OCI-M1 (cell line): ENCODE measurements at regions not wholly inside any gene's neighbourhood (a gene's known extent, or its start where the extent isn't known, plus 50 kb on each side); places are given as distances from the start of the nearest gene placed in this dataset.
"Not testable (repeated sequence)": the region's sequence is repeated elsewhere in the genome, so short reads cannot be mapped to it uniquely, and the experiment has no call there.

Source experiments
- DNase-seq: peaks from one replicate; lab custom pipeline; 2025; lab: John Stamatoyannopoulos, UW

DNA sequence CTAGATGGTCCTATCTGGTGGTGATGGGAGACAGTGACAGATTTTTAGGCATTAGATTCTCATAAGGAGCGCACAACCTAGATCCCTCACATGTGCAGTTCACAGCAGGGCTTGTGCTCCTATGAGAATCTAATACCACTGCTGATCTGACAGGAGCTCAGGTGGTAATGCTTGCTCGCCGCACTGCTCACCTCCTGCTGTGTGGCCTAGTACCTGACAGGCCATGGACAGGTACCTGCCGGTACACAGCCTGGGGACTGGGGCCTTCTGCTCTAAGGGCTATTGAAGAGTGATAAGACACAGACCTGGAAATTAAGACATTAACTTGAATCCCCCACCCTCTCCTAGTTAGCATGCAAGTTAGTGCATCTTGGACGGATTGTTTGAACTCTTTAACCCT lies 64.4 kb downstream of the KLRB1 start:
- DNase-seq = not testable (repeated sequence)

GRCh38 chr12:9542827-9543226 lies 64.9 kb downstream of the KLRB1 start:
- not testable (repeated sequence) for DNase-seq

- not testable (repeated sequence) for DNase-seq
Measured at GRCh38 chr12:9515925-9516324, 91.8 kb downstream of the KLRB1 start.

- DNase-seq = not testable (repeated sequence)
Measured at GRCh38 chr12:9512695-9513094, 95.0 kb downstream of the KLRB1 start.

DNA sequence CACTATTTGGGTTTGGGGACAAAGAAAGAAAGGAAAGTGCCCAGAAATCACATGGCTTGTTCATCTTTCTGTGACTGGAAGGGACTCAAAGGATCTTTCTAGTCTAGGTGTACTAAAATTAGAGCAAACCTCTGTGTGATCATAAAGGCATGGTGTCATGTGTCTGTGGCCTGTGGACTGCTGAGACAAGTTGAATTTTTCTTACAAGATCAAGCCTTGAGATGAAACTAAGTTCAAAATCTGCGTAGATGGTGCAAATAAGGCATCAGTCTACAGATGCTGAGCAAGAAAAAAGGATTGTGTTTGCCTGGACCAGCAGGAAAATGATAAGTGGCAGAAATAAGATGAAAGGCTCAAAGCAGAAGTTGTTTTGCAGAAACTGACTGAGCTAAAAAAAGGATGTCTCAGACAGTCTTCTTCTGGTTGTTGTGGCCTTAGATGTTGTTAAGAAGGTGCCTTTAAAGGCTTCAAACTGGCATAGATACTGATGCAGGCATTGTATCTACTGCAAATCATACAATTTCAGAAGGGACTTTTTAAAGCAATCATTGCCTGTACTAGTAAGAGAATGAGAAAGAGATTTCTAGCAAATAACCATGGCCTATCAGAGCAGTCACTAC lies 97.2 kb downstream of the KLRB1 start:
- not testable (repeated sequence) for DNase-seq

GRCh38 chr12:9509464-9510161 lies 98.1 kb downstream of the KLRB1 start:
- no peak for DNase-seq

- DNase-seq = no peak
Measured at GRCh38 chr12:9506746-9507145, 101.0 kb downstream of the KLRB1 start.

DNA sequence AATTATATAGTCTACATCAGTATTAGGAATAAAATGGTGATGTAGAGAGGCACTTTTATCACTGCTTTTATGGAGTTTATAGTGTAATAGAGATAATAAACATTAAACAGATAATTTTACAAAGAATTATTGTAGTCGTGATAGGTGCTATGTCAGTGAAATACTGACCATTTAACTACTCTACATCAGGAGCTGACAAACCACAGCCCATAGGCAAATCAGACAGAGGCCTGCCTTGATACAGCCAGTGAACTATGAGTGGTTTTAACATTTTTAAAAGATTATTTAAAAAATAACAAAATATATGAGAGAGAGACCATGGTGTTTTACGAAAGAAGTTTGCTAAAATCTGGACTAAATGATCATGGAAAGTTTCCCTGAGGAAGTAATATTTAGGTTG lies 104.3 kb downstream of the KLRB1 start:
- not testable (repeated sequence) for DNase-seq

DNA sequence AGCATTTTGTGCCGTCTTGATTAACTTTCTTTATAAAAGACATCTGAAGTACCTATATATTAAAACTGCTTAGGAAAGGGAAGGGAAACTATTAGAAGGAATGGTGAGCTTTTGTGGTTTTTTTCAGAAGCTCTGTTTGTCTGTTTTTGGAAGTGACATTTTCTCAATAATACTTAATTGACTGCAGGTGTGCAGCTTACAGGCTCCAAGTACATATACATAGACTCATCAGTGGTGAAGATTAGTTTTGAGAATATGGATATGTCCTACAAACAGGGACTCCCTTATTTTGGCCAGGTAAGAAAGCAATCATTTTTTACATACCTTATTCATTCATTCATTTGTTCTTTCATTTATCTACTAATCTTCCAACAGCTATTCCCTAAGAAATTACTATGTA lies 104.9 kb downstream of the KLRB1 start:
- DNase-seq = not testable (repeated sequence)

- DNase-seq = not testable (repeated sequence)
Measured at GRCh38 chr12:9493325-9493724, 114.4 kb downstream of the KLRB1 start.

DNA sequence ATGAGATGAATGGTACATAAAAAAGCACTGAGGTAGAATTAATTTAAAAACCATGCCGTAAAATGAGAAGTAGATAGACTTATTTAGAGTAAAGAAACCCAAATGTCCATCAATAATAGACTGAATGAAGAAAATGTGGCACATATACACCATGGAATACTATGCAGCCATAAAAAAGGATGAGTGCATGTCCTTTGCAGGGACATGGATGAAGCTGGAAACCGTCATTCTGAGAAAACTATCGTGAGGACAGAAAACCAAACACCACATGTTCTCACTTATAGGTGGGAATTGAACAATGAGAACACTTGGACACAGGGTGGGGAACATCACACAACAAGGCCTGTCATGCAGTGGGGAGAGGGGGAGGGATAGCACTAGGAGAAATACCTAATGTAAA lies 126.4 kb downstream of the KLRB1 start:
- not testable (repeated sequence) for DNase-seq

DNA sequence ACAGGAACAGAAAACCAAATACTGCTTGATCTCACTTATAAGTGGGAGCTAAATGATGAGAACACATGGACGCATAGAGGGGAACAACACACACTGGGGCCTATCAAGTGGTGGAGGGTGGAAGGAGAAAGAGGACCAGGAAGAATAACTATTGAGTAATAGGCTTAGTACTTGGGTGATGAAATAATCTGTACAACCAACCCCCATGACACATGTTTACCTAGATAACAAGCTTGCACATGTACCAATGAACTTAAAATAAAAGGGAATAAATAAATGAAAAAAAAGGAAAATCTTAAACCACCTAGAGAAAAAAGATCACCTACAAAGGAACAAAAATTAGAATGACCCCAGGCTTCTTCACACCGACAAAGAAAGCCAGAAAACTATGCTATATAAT lies 133.5 kb downstream of the KLRB1 start:
- DNase-seq = peak; percentile 77

DNA sequence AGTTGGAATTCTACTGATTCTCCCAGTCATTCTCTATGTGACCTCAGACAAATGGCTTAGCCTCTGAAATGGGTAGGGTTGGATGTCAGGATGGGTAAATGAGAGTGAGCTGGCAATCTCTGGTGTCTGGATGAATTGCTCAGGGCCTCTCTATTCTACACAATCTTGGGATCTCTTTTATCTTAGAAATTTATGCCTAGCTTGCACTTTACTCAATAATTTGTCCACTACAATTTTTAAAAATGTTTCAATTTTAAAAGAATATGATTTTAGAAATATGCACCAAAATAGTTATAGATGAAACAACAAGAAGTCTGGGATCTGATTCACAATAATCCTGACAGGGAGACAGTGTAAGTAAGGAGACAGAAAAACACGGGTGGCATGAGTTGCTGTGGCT lies 134.1 kb downstream of the KLRB1 start:
- not testable (repeated sequence) for DNase-seq

GRCh38 chr12:9471501-9471900 lies 136.2 kb downstream of the KLRB1 start:
- DNase-seq = not testable (repeated sequence)

- not testable (repeated sequence) for DNase-seq
Measured at GRCh38 chr12:9470367-9470766, 137.3 kb downstream of the KLRB1 start.

DNA sequence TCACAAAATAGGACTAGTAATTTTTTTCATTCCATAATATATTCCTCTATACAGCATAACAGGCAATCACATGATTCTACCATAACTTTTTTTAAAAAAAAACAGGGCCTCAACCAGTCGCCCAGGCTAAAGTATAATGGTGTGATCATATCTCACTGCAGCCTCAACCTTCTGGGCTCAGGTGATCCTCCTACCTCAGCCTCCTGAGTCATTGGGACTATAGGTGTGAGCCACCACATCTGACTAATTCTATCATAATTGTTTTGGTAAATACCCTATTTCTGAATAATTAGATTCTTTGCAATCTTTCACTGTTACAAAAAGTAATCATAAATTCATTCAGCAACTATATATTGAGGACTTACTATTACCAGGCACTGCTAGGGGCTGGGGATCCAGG lies 137.8 kb downstream of the KLRB1 start:
- DNase-seq = not testable (repeated sequence)

DNA sequence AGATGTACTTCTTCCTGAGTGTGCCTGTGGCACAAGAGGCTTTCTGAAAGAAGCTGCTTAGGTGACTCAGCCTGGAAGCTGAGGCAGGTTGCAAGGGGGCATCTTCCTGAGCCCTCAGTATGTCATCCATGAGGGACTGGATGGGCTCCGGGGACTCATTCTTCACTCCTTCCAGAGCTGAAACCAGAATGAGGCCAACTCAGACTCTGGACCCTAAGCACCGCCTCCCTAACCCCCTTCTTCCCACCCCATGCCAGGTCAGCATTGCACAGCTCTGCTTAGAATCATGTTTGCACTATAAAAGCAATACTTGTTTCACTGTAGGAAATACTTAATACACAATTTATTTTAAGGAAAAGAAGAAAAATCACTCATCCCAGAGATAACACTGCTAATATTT lies 138.3 kb downstream of the KLRB1 start:
- DNase-seq = not testable (repeated sequence)

DNA sequence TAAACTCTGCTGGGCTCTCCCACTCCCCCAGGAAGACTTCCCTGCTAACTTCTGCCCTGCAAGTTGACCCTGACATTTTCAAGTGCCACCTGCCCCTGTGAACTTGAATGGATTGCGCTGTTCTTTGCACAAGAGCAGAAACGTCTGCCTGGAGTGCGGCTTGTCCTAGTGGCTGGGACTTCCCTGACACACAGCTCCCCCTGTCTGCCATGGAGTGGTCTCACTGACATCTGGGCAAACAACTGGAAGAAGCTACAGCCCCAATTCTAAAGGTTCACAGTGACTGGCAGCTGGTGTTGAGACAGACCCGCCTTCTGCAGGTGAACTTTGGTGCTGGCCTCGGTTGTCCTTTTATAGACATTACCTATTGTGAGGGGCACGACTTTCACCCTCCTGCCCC lies 138.7 kb downstream of the KLRB1 start:
- peak; percentile 82 for DNase-seq

DNA sequence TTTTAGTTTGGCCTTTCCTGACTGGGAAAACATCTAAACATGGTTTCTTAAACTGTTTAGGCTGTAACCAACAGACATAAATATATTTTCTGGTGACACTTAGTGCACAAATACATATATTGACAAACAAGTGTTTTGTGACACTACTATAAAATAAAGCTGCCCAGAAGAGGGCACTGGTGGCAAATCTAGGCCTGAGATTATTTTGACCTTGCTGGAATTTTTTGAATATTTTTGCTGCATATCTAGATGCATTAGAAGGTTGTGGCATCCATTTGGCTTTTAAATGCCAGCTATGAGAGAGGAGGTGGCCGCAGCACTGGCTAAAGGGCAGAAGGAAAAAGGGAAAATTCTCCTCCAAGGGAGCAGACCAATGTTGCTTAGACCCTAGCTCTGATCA lies 139.6 kb downstream of the KLRB1 start:
- DNase-seq = peak; percentile 52

- DNase-seq = no peak
Measured at GRCh38 chr12:9464408-9464807, 143.3 kb downstream of the KLRB1 start.

DNA sequence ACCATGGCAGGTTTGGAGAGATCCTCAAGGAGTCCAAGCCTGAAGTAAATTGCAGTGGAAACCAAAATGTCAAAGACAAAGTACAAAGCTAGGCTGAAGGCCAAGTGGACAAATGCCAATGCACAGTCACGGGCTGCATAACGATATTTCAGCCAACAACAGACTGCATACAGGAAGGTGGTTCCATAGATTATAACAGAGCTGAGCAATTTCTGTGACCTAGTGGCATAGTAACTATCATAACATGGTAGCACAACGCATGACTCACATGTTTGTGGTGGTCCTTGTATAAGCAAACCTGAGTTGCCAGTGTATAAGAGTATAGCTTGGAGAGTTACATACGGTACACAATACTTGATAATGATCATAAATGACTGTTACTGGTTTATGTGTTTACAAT lies 152.2 kb downstream of the KLRB1 start:
- peak; percentile 84 for DNase-seq

DNA sequence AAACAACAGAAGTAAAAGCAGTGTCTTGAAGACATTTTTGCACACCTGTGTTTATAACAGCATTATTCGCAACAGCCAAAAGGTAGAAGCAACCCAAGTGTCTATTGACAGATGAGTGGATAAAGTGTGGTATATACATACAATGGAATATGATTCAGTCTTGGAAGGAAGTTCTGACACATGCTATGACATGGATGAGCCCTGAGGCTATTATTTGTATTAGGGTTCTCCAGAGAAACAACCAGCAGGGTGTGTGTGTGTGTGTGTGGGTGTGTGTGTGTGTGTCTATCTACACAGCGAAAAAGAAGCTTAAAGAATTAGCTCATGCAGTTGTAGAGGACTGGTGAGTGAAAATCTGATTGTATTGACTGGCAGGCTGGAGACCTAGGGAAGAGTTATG lies 153.7 kb downstream of the KLRB1 start:
- not testable (repeated sequence) for DNase-seq

GRCh38 chr12:9450127-9450567 lies 157.6 kb downstream of the KLRB1 start:
- DNase-seq = not testable (repeated sequence)
